COLO668 (cell line): ENCODE measurements at regions not wholly inside any gene's neighbourhood (a gene's known extent, or its start where the extent isn't known, plus 50 kb on each side); places are given as distances from the start of the nearest gene placed in this dataset.
"Not testable (repeated sequence)": the region's sequence is repeated elsewhere in the genome, so short reads cannot be mapped to it uniquely, and the experiment has no call there.

Experiments
- DNase-seq: peaks from one replicate; lab custom pipeline; 2025; ENCODE audit not compliant: unreplicated experiment; lab: John Stamatoyannopoulos, UW

DNA sequence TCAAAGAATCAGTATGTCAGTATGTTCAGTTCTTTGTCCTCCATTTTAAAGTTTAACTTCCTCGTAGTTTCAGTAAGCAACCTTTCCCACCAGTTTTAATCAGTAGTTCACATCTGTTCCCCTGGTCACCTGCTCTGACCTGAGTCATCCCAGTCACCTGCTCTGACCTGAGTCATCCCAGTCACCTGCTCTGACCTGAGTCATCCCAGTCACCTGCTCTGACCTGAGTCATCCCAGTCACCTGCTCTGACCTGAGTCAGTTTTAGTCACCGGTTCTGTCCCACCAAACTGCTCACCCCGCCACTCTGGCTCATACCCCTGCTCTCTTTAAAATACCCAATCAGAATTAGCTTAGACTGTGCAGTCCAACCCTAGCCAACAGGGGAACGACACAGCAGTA, 180.1 kb upstream of the CNTN6 start:
- not testable (repeated sequence) for DNase-seq

DNA sequence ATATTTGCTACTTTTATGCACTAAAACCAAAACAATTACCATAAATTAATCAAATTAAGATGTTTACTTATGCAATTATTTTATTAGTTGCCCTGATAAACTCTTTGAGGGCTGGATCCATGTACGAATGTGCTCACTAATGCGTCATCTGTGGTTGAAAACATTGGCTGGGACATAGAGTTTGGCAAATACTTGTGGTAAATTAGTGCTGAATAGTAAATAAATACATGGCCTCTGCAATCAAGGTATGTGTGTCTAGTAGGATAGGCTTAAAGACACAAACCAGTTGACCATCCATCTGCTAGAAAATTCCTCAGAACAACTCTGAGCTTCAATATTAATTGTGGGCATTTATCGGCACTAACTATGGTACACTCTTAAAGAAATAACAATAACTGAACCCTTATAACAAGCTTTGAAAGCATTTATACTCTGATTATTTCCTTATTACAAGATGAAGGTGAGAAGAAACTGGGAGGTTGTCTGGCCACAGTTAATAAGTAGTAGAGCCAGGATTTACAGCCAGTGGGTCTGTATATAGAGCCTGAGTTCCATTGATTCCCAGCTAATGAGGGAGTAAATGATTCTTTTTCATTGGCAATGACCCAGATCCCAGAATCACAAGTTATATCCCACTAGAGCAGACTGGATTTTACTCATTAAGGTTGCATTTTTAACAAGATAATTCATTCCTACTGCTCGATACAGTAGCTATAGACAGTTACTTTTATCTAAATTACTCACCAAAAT, 169.5 kb upstream of the CNTN6 start:
- no peak for DNase-seq

DNA sequence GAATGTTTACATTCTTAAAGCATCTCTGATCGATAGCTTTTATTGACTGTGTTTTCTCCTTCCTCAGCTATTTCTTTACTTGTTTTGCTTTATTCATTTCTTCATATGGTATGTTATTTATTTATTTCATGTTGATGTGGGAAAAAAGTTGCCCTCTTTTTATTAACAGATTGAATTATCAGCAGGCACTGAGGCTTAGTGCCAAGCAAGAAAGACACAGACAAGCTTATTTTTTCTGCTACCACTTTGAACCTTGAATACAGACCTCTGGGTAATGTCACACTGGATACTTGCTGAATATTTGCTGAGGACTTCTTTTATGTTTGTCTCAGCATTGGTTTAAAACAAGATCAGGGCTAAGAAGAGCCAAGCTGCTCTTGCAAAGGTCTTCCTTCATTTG, 162.0 kb upstream of the CNTN6 start:
- DNase-seq: no peak

DNA sequence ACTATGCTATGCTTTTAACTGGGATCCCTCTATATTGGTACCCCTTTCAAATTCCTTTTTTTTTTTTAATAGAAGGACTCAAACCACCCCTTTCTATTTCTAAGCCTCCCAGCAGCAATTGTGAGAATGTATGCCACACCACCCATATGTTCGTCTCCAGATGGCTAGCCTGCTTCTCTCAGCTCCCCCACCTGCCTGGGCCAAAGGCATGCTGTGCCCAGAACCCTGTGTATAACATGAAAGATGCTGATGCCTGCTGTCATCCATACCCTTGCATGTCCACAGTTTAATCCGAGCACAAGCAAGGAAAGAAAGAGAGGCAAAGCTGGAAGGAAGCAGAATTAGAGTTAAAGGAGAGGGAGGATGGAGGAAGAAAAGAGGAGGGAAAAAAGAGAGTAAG, 159.5 kb upstream of the CNTN6 start:
- DNase-seq: no peak

DNA sequence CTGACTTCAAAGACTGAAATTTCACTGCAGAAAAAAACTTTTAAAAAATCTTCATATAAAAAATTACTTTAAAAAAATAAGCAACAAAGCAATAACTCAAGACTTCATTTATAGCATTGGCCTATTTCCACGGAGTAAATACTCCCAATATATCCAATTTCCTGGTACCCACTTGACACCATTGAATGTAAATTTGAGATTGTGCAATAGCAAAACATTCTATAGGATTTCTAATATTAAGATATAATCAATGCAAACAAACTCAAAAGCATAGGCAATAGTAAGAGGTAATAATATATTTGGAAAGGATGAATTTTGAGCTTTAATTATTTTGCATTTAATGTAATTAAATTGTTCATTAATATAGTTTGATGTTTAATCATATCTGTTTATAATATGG, 148.0 kb upstream of the CNTN6 start:
- DNase-seq: no peak

DNA sequence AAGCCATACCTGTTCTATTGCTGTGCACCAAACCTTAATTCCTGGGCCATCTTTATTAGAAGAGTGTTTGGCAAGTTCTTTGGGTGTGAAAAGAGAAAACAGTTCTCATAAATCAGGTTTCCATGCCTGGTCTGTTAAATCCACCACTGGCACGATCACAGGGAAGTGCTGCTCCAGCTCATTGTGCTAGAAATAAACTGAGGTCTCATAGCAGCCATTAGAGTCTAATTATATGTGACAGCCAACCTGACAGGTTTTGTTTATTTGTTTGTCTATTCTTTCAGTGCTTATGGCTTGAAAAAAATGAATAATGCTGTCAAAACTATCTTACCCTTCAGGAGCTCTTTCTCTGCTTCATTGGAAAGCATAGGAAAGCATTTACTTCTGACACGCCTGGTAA, 147.1 kb upstream of the CNTN6 start:
- DNase-seq: no peak

DNA sequence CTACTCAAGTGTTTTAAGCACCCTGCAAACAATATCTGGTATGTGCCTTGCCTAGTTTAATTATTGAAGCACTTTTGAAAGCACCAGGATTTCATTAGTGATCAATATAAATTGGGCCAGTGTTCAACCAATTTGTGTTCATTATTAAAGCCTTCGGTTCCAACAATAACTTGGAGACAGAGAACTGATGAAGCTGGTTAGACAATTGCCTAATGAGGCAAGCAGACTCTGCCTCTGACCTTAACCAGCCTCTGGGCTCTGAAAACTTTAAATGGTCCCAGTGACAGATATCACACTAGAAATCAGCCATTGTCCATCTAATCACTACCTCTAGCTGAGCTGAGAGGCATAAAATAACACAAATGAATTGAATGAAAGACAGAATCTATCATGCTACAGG, 139.9 kb upstream of the CNTN6 start:
- DNase-seq: no peak

DNA sequence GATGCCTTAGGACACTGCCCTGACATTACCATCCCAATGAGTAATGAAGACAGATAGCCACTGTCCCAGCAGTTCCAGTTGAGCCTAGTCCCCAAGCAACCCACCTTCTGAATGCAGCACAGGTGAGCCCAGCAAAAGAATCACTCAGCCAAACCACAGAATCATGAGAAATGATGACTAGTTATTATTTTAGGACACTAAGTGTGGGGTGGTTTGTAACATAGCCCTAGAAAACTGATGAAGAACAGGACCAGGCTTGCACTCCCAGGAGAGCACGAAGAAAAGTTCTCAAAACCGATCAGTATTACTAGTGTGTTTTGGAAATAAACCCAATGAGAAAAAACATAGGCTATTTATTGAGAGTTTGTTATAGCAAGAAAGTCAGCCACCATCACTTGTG, 129.6 kb upstream of the CNTN6 start:
- no peak for DNase-seq

DNA sequence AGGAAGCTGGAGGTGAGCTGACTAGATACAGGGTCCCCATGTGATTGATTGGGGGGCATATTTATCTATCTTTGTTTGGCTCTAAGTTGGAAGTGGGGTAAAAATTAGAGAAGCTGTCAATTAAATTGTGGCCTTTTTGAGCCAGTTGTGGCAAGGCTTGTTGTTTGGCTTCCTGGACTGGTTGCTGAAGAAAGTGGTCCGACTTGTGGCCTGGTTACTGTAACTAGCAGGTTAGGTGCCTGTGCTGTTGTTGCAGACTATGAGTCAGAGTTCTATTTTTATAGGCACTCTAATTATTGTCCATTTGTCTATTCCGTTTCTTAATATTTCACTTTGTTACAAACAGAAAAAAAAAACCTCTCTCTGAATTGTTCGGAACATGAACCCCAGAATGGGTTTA, 129.1 kb upstream of the CNTN6 start:
- no peak for DNase-seq

DNA sequence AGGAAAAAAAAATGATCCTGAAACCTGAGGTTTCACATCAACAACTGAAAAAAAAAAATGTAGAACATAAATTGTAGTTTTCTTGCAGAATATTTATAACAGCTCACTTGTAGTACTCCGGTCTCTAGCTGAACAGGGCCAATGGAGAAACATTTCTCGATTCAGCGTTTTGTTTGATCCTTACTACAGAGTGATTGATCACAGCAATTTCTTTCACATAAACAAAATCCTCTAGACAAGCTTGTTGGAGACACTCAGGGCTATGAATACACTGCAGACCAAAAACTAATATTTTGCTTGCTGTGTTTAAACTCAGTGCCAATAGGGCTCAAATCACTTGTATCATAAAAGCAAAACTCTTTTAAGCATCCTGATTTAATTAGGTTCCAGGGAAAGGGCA, 127.0 kb upstream of the CNTN6 start:
- DNase-seq: no peak

DNA sequence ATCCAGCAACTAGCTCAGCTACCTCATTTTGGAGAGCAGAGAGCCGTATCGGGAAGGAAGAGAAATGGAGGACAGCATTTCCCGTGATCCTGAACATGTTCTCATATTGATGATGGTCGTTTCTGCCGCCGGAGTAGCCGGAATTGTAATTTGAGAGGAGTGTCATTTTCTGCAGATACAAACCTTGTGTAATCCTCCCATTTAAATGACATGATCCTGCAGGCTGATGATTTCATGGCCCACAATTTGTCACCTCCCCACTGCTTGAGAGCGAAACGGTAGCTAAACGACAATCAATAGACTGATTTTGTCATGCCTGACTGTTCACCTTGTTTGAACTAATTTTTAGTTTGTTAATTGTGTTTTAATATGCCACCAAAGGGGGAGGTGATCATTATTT, 126.5 kb upstream of the CNTN6 start:
- no peak for DNase-seq

DNA sequence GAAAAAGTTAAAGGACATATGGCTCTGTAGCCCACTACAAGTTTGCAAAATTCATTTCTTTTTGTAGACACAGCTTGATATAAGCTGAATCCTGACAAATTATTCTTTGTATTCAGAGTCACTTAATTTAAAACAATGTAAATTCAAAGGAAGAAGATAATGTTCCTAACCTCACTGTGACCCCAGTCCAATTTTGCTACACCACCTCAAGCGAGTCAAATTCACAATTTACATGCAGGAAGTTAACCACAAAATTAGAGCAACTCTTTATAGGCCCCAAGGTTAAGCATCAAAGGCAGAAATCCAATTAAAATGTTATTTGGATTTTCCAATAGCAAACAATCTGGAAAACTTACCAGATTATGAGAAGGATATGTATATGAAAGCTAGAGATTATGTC, 119.5 kb upstream of the CNTN6 start:
- DNase-seq: no peak

DNA sequence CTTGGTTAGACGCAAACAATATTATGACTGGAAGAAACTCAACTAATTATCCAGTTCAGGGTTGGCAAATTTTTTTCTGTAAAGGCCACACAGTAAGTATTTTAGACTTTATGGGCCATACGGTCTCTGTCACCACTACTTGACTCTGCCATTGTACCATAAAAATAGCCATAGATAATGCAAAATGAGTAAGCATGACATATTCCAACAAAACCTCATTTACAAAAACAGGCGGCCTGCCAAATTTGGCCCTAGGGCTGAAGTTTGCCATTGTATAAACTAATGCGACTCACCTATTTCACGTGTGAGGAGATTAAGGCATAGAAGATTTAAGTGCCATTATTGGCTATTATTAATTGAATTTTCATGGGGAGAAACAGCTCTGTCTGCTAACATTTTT, 116.8 kb upstream of the CNTN6 start:
- no peak for DNase-seq

DNA sequence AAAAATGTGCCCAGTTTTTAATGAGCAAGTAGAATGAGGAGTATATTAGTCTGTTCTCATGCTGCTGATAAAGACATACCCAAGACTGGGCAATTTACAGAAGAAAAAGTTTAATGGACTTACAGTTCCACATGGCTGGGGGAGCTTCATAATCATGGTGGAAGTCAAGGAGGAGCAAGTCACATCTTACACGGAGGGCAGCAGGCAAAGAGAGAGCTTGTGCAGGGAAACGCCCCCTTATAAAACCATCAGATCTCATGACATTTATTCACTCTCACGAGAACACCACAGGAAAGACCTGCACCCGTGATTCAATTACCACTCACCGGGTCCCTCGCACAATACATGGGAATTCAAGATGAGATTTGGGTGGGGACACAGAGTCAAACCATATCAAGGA, 111.7 kb upstream of the CNTN6 start:
- DNase-seq: no peak

DNA sequence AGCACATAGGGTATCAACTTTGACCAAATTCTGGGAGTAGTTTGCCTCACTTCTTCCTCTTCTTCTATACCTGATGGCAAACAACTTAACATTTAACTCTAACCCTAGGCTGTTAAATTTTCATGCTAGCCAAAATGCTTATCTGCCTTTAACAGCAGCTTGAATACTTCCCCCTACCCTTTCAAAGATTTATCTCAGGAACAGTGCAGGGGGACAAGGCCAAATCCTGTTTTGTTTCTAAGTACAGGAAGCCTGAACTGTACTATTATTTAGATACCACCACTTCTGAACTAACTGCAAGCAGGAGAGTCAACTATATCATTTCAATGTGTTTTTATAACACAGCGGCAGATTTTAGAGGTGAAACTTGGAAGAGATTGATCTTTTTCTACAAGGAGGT, 104.0 kb upstream of the CNTN6 start:
- DNase-seq: no peak

DNA sequence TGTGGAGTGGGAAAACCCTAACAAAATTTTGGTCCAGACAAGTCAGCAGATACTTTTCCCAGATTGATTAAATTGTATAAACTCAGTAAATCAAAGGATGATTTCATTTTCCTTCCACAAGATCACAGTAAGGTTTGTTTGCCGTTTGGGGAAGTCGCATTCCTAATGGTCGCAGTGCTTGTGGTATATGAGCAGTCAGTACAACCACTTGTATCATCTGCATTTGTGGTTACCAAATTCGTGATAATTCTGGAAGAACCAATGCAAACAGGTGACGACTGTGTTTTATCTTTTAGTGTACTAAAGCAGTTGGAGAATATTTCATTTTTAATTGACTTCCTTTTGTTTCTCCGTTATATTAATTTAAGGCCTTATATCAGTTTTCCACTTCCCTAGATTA, 100.0 kb upstream of the CNTN6 start:
- no peak for DNase-seq

DNA sequence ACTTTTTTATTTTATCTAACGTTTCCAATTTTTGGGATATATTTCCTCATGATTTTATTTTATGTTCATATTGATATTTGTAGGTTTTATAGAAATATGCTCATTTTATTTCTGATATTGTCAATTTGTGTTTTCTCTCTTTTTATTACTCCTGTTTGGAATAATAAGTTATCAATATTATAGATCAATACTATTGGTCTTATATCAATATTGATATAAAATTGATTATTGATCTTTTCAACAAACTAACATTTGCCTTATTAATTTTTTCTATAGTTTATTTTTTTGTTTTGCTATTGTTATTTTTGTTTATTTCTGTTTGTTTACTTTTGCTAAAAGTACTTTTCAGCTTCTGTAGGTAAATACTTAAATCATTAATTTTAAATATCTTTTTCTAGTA, 90.8 kb upstream of the CNTN6 start:
- no peak for DNase-seq

DNA sequence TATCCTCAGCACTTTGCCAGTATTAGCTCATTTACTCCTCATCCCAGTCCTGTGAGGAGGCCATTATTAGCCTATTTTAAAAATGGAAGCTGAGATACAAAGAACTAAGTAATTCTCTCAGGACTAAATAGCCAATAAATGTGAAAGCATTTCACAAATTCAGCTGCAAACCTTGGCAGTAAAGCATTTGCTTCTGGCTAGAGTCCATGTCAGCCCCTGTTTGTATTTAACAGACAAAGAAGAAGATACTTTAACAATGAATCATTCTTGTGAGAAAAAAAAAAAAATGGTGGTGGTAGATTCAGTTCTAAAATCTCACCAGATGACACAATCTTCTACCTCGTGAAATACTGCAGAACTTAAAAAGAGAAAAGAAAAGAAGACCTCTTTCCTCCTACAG, 85.0 kb upstream of the CNTN6 start:
- no peak for DNase-seq

DNA sequence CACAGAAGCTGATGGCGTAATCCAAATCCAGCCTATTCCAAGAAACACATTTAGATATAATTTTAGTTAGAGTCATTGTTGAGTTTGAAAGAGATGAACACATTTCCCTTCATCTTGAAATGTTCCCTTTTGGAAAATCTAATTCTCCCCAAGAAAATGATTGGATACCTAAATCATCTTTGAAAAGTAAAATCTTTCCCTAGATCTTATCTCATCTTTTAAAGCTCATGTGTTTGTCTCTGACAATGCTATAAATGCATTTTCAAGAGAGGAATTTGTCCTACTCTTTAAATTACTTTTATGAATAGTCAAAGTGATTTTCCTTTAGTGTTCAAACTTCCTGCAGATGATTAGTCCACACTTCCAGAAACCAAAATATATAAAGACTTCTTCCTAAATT, 82.6 kb upstream of the CNTN6 start:
- DNase-seq: no peak

DNA sequence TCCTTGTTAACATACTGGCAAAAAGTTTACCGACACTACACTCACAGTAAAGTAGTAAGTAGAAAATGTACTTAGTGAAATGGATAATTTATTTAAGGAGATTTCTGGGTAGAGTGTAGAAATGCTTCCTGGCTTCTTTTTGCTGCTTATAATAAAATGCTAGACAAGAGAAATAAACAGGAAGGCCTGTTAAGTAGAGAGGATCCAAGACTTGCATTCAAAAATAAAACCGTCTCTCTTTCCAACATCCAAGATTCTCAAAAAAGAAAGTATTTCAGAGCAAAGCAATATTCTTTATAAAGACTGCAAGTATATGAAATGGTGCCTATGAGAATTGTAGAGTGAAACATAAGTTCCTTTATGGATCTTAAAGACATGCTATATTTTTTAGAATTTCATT, 77.0 kb upstream of the CNTN6 start:
- no peak for DNase-seq

DNA sequence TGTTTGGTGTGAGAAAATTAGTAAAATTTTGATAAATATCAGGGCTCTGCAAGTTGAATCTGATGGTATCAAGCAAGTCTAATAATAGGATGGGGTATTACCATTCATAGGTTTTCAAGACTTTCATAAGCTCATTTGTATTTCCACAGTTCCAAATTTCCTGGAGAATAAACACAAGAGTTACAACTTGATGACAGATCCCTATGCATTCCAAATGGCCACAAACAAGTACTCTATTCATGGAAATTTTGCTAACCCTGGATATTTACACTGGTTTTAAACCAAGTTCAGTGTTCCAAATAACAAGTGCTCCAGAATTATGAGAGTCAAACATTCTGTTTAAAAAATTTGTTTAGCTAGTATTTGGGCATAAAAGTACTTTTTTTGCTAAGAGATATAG, 75.0 kb upstream of the CNTN6 start:
- DNase-seq: no peak

DNA sequence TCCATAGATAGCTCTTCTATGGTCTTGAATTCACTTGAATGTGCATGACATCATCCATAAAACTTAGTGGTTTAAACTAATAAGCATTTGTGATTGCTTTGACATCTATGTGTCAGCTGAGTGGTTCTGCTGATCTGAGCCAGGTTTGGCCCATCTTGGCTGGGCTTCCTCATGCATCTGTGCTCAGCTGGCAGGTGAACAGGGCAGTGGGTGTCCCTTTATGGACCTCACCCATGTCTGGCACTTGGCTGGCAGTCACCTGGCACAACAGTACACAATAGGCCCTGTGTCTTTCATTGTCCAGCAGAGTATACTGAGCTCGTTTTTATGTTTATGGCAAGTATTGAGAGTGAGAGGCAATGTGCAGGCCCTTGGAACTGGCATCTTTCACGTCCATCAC, 73.7 kb upstream of the CNTN6 start:
- no peak for DNase-seq

DNA sequence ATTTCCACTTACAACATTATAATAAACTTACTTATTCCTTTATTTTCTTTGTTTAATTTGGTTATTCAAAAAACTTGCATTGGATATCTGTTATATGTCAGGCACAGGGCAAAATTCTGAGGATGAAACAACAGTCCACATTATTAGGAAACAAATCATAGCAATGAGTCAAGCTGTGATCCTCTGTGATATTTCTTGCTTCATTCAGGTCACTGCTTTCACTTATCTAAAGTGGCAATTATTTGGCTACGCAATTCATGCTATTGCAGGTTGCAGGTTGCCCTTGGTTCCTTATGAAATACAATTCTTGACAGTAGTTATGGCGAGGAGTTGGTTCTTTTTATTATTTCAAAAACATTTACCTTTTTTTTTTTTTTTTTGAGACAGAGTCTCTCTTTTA, 66.4 kb upstream of the CNTN6 start:
- DNase-seq: no peak
